Left ventricle myocardium inferior (tissue), 1 donor: ENCODE measurements at regions not wholly inside any gene's neighbourhood (a gene's known extent, or its start where the extent isn't known, plus 50 kb on each side); places are given as distances from the start of the nearest gene placed in this dataset.

ENCODE experiments used
- DNase-seq: peaks from one replicate; pipeline ENCODE4 v3.0.0-alpha.2; 2020
- H3K27ac ChIP-seq: fragments of 200-600 bp; replicated peaks from 2 replicates; pipeline ENCODE4 v1.8.0; 2021
- H3K27me3 ChIP-seq: fragments of 200-600 bp; 2 replicates; pipeline ENCODE4 v1.8.0; 2021; ENCODE audit warnings: low read depth
- H3K36me3 ChIP-seq: fragments of 200-600 bp; 2 replicates; pipeline ENCODE4 v1.8.0; 2021
- H3K4me1 ChIP-seq: fragments of 200-600 bp; 2 replicates; pipeline ENCODE4 v1.8.0; 2021
- H3K4me3 ChIP-seq: fragments of 200-600 bp; 2 replicates; pipeline ENCODE4 v1.8.0; 2021; ENCODE audit warnings: mild to moderate bottlenecking, moderate library complexity
- H3K9me3 ChIP-seq: fragments of 200-600 bp; replicated peaks from 2 replicates; pipeline ENCODE4 v1.8.0; 2021
- intact Hi-C: fragments of 100-400 bp; cut with micrococcal nuclease; formaldehyde crosslinking; loops from one replicate; pipeline ENCODE4 v1.11.0; 2022
- TF ChIP-seq, protein P1 (sequence below): fragments of 200-600 bp; IDR thresholded peaks from 2 replicates; pipeline ENCODE4 v1.8.0; 2021; ENCODE audit warnings: antibody characterized with exemption, mild to moderate bottlenecking, borderline replicate concordance
- donor health status: DM: no; HTN: yes; CAD: no; lungs with severe emphysema.

DNA sequence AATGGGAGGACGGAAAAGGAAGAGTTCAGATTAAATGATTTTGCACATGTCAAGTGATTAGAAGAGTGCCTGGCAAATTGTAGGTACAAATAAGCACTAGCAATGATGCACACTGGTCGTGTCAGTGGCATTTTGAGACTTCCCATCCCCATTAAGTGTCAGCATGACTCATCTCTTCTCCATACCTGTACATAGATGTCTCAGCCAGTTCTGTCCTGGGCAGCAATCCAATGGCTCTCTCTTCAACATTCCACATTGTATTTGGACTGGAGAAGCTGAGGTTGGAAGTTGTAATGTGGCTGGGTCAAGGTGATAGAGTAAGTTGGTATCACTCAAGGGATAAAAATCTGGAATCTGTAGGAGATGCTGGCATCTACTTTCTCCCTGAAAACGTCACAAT is 742.7 kb downstream of the VRK1 start:
- no peaks in the 10 kb centered on the region for H3K36me3 ChIP-seq
- H3K4me1 ChIP-seq, result no peaks in the 10 kb centered on the region
- no peak for DNase-seq
- TF ChIP-seq, protein P1, sequence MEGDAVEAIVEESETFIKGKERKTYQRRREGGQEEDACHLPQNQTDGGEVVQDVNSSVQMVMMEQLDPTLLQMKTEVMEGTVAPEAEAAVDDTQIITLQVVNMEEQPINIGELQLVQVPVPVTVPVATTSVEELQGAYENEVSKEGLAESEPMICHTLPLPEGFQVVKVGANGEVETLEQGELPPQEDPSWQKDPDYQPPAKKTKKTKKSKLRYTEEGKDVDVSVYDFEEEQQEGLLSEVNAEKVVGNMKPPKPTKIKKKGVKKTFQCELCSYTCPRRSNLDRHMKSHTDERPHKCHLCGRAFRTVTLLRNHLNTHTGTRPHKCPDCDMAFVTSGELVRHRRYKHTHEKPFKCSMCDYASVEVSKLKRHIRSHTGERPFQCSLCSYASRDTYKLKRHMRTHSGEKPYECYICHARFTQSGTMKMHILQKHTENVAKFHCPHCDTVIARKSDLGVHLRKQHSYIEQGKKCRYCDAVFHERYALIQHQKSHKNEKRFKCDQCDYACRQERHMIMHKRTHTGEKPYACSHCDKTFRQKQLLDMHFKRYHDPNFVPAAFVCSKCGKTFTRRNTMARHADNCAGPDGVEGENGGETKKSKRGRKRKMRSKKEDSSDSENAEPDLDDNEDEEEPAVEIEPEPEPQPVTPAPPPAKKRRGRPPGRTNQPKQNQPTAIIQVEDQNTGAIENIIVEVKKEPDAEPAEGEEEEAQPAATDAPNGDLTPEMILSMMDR, result no peak
- H3K27me3 ChIP-seq, result peaks cover 31% of the 10 kb centered on the region
- H3K9me3 ChIP-seq, result no peaks in the 10 kb centered on the region
- no peak overlapping the region for H3K27ac ChIP-seq
- intact Hi-C loops, result no loop called here
- H3K4me3 ChIP-seq, result no peak overlapping the region

DNA sequence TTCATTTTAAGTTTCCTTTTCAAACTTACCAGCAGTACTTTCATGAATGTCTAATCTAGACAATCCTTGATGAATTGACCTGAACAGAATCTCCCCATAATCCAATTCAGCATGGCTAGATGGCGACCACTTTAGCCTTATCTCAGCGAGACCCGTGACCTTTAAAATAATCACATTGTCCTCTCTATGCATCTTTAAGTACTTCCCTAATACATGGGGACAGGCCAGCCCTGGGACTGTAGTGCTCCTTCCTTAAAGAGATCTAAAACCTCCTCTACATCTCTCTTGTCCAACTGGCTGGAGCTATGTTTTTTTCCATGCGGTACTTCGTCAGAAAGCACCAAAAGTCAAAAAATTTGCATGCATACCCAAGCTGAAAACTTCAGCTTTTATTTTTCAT is 746.0 kb downstream of the VRK1 start:
- H3K4me3 ChIP-seq, result no peak overlapping the region
- no peaks in the 10 kb centered on the region for H3K36me3 ChIP-seq
- H3K4me1 ChIP-seq, result no peaks in the 10 kb centered on the region
- TF ChIP-seq, protein P1, result no peak
- H3K9me3 ChIP-seq, result no peaks in the 10 kb centered on the region
- H3K27me3 ChIP-seq, result peaks cover 22% of the 10 kb centered on the region
- DNase-seq, result no peak
- no peak overlapping the region for H3K27ac ChIP-seq
- intact Hi-C loops, result no loop called here

DNA sequence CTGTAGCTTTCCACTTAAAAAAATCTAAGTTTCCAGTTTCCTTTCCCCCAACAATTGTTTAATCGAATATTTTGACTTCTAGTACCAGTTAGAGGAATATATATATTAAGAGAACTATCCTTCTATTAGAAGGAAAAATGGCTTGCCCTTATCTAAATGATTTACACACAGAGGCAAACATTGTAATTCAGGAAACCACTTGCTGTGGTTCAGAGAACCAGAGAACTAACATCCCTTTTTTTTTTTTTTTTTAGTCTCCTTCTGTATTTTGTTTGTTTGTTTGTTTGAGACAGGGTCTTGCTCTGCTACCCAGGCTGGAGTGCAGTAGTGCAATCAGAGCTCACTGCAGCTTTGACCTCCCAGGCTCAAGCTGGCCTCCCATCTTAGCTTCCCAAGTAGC is 746.6 kb downstream of the VRK1 start:
- TF ChIP-seq, protein P1, result no peak
- no peaks in the 10 kb centered on the region for H3K4me1 ChIP-seq
- no peak overlapping the region for H3K4me3 ChIP-seq
- H3K27me3 ChIP-seq, result peaks cover 22% of the 10 kb centered on the region
- no peaks in the 10 kb centered on the region for H3K36me3 ChIP-seq
- no peaks in the 10 kb centered on the region for H3K9me3 ChIP-seq
- peak overlapping the region; percentile 23 for H3K27ac ChIP-seq
- DNase-seq, result no peak
- intact Hi-C loops, result no loop called here

DNA sequence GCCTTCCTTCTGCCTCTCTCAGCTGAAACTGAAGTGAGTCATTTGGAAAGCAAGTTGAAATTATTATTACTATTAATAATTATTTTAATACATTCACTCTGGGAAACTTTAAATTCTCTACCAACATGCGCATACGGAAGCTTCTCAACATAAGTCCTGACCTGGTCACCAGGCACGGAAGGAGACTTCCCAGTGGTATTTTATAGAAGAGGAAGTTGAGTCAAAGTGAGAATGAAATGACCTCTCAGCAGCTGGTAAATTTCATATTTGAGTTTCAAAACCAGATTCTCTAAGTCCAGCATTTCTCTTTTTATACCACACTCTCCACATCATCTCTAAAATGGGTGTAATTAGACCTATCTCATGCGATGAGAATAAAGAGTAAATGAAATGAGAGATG is 747.4 kb downstream of the VRK1 start:
- TF ChIP-seq, protein P1, result no peak
- Histone ChIP-seq H3K4me3 (no peak overlapping the region), H3K4me1 (no peaks in the 10 kb centered on the region), H3K9me3 (no peaks in the 10 kb centered on the region), H3K27me3 (peaks cover 19% of the 10 kb centered on the region), H3K36me3 (no peaks in the 10 kb centered on the region), H3K27ac (peak overlapping the region; percentile 23)
- intact Hi-C loops, result no loop called here
- DNase-seq, result no peak

GRCh38 chr14:97546491-97547230 is 749.5 kb downstream of the VRK1 start:
- TF ChIP-seq, protein P1, result no peak
- no peak overlapping the region for H3K4me3 ChIP-seq
- no peak overlapping the region for H3K27ac ChIP-seq
- no peaks in the 10 kb centered on the region for H3K9me3 ChIP-seq
- intact Hi-C loops, result no loop called here
- H3K27me3 ChIP-seq, result peaks cover 19% of the 10 kb centered on the region
- no peaks in the 10 kb centered on the region for H3K4me1 ChIP-seq
- no peaks in the 10 kb centered on the region for H3K36me3 ChIP-seq
- DNase-seq, result no peak
